GM21529 (cell line): ENCODE measurements at regions not wholly inside any gene's neighbourhood (a gene's known extent, or its start where the extent isn't known, plus 50 kb on each side); places are given as distances from the start of the nearest gene placed in this dataset.

ENCODE experiments used
- ATAC-seq: cut with Tn5 transposase; IDR thresholded peaks from one replicate; pipeline ENCODE4 v1.9.1; 2021; ENCODE audit not compliant: unreplicated experiment

DNA sequence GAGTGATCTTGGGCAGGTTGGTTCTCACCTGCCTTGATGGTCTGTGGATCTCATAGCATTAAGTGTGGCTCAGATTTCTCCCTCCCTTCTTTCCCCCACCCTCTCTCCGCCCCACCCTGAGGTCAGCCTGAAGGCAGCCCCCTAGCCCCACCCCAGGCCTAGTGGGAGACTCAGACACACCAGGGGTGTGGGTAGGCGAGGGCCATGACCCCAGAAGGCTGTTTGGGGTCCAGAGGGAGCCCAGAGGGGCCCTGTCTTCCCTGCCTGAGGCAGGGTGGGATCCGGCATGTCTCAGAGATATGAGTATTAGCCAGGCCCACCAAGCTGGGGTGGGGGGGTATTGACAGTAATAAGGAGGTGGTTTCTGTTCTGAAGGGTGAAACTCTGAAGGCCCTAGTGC lies 160.5 kb downstream of the GLI2 start:
- ATAC-seq: no peak

DNA sequence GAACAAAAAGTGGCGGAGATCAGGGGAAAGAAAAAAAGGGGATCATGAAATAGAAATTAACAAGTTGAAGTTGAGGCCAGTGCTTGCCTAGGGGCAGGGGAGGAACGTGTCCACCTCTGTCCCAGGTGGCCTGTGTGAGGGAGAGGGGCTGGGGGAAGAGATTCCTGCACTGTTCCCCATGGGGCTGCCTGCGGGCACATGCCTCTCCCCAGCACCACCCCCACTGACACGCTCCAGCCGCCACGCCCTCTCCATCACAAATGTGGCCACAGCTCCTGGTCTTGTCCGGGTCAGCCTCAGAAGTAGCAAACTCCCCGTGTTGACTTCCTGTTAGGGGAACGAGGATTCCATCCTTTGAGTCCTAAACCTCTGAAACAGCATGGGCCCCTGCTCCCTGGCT lies 161.2 kb downstream of the GLI2 start:
- no peak for ATAC-seq

DNA sequence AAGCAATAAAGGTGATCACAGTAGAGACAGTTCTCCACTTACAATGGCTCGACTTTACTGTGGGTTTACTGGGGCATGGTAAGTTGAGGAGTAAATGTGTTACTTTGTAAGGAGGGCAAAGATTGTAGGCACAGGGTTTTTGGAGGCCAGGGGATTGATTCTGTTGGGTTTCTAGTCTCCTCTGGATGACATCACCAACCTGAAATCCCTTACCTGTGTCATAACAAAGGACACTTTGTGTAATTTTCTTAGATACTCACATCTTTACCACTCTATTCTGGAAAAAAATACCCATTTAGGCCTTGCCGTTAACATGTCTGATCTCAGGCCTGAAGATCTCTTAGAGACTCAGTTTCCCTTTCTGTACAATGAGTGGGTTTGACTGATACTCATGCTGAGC lies 161.7 kb downstream of the GLI2 start:
- no peak for ATAC-seq

DNA sequence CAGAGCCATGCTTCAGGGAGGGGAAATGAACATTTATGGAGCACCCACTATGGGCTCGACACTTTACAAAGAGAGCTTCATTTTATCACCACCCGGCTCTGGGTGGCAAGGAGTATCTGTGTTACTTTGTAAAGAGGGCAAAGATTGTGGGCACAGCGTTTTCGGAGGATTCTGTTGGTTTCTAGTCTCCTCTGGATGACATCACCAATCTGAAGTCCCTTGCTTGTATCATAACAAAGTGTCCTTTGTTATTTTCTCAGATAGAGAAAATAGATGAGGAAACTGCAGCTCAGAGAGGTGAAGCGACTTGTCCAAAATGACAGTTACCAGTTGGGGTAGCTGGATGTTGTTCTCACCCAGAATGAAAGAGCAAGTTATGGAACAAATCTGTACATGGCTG lies 162.8 kb downstream of the GLI2 start:
- no peak for ATAC-seq

DNA sequence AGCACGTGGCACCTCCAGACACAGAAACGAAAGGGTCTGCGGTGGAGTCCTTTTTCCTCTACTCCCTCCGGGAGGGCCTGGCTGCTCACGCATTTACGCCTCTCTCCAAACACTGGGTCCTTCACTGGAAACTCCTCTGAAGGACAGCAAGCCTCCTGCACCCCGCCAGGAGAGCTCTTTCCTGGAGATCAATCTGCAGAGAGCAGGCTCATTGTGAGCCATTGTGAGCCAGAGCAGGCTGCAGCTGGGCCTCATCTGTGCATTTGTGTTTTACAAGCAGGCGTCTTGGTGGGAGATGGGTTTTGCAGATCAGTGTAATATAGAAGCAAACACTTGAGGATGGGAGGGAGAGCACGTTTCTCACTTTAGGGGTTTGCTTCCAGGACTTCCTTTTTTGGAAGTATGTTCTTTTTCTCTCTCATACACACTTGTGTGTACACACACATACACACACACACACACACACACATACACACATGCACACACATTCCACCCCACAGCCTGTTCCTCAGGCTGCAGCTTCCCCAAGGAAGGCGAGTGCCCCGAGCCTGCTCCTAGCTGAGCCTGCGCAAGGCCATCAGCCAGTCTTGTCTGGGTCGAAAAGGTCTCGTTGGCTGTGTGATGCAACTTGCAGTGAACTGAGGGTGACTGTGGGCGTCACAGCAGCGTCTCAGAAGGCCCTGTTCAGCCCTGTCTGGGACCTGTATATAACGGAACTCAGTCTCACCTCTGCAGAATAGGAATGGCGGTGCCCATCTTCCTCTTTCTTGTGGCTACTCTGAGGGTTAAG lies 163.5 kb downstream of the GLI2 start:
- no peak for ATAC-seq

DNA sequence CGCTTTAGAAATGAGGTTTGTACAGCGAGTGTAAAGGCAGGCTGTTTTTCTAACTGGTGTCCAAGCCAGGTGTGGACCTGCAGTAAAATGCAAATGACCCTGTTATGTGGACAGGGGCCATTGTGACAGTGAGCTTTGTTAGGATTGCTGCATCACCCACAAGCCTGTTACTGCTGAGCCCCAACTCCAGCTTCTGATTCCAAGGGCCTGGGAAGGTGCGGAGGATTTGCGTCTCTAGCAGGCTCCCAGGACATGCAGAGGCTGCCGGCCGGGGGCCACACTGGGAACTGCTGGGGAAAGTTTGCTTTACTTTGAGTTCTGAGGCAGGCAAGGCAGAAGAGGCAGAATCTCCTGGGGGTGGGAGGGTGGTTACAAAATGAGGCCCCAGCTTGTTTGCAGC lies 164.1 kb downstream of the GLI2 start:
- ATAC-seq: no peak

DNA sequence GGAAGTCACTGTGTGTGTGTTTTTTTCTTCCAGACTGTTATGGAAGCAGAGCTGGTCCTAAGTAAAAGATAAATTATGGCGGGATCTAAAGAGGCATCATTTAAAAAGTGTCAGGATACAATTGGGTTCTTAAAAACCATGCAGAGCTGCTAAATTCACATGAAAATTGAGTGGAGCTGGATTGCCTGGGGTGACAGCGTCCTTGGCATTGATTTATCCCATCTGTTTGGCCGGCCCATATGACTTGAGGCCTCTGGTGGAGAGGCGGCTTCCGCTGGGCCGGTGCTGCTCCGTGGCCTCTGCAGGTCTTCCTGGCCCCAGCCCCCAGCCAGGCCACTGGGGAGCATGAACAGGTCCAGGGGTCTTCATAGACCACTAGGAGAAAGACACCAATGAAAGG lies 165.5 kb downstream of the GLI2 start:
- ATAC-seq: no peak

DNA sequence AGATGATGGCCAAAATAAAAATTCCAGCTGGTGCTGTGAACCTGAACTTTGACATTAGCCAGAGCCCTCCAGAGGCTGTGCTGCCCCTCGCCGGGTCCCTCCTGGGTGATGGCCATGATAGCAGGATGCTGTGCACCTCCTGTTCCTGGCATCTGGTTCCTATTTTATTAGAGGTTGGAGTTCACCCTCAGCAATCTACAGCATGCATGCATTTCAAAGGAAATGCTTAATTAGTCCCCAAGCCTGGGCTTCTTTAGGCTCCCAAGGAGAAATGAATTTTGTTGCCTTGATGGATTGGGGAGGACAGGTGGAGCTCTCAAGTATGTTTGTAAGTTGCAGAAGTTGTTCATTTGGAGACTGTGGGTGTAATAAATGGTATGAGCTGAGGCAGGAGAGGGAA lies 166.9 kb downstream of the GLI2 start:
- ATAC-seq: no peak

DNA sequence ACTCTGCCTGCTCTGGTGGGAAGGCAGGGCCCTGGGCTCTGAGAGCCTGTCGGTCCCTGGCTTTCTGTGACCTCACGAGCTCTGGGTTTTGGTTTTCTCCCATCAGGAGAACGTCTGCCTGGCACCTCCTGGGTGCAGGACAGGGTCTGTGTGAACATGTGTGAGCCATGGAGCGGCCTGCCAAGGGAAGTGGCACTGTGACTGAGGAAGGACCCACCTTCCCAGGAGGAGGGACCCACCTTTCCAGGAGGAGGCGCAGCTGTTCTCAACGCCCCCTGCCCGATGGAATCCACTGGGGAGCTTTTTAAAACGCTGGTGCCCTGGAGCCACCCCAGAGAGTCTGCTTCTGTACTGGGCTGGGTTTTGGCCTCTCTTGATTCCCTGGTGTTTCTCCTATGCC lies 168.7 kb downstream of the GLI2 start:
- ATAC-seq: no peak

DNA sequence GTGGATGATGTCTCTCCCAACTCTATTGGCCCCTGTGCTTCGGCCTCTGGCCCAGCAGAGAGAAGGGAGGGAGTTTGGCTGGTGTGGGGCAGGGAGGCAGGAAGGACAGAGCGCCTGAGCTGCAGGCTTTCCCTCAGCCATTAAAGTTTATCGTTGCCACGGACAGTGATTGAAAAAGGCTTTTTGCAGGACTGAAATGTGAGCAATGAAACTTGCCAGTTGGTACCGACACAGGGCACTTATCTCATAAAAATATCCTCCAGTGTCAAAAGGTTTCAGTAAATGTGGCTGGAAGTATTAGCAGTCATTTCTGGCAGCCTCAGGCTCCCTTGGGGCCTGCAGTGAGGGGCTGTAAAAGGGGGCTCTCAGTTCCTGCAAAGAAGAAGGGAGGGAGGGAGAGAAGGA lies 169.2 kb downstream of the GLI2 start:
- no peak for ATAC-seq

DNA sequence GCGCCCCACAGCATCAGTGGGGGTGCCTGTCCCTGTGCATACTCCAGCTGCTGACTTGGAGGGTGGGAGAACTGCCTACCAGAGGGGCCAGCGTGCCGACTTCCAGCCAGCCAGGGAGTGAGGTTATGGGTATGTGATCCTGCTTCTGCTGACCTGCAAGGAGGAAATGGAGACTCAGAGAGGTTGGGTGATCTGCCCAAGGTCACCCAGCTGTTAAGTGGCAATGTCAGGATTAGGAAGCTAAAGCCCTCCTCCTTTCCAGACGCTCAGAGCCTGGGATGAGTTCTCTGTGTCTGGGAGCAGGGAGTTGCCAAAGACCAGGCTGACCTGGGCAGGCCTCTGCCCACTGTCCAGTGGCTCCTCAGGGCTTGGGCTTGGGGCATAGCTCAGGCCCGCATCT lies 169.6 kb downstream of the GLI2 start:
- ATAC-seq: no peak

DNA sequence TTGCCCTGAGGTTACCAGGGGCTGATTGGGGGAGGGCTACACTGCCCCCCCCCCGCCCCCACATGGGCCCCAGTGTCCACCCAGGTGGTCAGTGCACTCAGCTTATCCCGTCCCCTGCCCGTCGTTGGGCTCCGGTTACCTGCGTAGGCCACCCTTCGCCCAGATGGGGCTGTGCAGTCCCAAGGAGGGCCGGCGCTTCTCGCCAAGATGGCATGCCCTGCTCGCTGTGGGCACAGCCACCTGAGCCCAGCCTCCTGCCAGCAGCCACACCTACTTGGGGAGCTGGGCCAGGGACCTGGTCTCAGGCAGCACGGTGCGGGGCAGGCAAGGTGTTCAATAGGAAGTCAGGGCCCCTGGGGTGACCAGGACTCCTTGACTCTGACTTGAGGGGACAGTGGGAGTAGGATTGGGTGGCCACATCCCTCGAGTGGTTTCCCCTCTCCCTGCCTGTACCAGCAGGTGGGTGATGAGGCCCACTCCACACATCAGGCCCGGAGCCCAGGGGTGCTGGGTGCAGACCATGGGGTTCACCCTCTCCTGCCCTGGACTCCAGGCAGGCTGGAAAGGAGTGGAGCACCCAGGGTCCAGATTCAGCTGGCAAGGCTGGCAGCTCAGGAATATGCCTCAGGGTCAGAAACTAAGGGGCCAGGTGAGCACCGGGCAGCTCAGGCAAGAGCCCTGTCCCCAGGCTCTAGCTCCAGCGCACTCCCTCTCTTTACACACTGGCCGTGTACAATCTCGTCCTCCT lies 170.3 kb downstream of the GLI2 start:
- ATAC-seq: no peak

DNA sequence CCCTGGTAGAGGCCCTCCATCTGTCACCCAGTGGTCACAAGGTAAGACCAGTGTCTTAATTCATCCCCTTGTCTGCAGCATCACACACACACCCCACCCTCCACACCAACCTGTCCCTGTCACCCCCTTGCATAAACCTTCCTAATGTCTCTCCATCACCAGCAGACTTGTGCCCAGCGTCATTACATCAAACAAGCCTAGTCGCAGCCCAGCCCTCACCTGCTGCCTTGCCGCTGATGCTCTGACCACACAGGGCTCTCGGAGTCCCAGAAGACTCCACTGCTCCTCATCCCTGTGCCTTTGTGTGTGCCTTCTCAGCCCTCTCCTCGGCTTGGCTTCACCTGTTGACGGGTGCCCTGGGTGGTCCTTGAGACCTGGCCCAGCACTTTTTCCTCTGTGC lies 171.2 kb downstream of the GLI2 start:
- ATAC-seq: no peak

DNA sequence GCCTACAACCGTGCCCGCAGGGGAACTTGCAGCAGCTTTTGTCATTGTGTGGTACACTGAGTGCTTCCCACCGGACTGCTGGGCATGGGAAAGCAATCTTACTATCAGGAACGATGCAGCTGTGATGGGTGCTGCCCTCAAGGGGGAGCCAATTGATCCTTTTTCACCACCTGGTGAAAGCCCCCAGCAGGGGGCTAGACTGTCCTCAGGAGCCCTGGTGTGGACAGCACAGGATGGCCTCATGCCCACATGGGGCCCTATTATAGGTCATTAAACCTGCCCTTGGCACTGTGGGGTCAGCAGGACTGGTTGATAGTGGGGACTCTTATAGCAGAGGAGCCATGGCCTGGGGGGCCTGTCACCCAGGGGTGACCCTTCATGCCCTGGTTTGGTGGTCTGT lies 172.2 kb downstream of the GLI2 start:
- ATAC-seq: no peak

DNA sequence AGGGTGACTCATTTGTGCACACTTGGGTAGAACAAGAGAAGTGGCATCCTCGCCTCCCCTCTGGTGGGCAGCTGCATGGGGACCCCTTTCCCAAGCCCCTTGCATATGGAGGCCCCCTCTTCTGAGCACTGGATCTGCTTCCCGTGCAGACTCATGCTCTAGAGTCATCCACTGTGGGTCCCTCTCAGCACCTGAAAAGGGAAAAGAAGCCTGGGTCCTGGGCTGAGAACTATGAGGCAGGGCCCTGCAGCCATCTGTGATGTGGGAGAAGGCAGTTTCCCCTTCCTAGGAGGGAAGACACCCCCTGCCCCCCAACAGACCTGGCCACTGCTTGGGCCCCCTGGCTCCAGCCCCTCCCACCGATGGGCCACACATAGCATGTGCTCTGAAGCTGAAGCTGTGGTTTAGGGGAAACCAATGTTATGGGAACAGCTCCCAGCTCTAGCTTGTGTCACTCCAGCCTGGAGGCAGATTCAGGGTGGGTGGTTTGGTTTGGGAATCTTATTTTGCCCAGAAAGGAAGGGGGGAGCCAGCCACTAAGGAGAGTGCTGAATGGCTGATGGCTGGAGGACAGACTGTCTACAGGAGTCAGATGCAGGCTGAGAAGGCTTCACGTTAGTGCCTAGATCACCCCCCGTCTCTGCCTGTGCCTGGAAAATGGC lies 172.8 kb downstream of the GLI2 start:
- ATAC-seq: no peak

DNA sequence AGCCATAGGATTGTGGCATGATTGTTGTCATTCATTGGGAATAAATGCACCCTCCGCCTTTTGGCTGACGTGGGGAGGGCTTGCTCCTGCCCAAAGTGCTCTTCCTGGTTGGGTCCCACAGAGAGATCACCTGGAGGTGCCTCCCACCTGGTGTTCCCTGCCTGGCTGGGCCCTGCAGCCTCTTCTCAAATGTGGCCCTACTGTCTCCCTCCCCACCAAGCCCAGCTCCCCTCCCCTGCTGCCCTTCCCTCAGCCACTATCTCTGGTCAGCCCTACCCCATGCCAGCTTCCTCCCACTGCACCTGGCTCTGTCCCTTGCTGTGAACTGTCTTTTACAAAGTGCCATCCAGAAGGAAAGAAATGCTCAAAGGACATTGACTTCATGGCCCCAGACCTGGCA lies 173.4 kb downstream of the GLI2 start:
- ATAC-seq: no peak

DNA sequence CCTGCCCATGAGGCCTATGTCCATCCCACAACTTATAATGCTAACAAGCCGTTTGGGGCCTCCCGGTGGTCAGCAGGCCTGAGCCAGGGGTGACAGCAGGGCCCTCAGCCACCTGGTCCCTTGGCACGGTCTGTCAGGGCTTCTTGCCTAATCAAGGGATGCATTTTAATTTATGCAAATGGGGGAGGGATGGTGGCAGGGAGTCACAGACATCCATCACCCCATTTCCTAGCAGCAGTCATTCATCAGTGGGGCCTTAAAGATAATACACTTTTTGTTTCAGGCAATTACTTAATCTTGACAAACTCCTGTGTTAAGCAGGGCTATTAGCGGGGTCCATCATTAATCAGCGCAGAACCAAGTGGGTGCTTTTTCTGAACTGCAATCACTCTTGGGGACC lies 174.5 kb downstream of the GLI2 start:
- ATAC-seq: no peak

DNA sequence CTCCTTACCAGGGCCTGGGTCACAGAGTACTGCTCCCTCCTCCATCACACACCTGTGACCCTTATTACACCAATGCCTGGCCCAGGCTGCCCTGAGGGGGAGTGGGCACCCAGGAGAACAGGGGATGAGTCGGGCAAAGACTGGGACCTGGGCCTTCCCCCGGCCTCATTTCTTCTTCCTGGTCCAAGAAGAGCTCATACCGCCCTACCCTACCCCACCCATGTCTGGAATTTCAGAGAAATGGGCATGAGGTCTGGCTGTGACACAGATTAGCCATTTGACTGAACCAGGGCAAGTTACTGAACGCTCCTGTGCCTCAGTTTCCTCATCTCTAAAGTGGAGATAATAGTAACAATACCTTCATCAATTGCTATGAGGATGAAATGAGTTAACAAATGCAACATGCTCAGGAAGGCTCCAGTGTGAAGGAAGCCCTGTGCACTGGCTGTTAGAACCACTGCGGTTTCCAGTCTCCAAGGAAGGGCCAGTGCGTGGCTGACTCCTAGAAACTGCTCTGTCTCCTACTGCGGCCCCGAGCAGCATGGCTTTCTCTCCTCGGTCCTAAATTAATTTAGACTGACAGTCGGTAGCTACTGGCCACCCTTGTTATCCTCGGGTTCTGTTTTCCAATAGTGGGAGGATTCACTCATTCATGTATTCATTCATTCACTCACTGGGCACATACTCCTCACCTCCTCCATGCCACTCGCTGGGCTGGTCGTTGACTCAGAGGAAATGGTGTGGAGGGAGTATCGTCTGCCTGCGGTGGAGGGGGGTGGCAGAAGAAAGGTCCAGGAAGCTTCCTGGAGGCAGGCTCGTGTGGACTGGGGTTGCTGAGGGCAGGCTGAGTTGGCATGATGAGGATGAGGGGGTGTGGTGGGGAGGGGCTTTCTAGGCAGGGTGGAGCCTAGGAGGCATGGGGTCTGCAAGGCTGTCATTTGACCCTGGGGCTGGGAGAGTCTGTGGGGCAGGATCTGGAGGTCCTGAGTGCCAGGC lies 175.6 kb downstream of the GLI2 start:
- ATAC-seq: no peak

DNA sequence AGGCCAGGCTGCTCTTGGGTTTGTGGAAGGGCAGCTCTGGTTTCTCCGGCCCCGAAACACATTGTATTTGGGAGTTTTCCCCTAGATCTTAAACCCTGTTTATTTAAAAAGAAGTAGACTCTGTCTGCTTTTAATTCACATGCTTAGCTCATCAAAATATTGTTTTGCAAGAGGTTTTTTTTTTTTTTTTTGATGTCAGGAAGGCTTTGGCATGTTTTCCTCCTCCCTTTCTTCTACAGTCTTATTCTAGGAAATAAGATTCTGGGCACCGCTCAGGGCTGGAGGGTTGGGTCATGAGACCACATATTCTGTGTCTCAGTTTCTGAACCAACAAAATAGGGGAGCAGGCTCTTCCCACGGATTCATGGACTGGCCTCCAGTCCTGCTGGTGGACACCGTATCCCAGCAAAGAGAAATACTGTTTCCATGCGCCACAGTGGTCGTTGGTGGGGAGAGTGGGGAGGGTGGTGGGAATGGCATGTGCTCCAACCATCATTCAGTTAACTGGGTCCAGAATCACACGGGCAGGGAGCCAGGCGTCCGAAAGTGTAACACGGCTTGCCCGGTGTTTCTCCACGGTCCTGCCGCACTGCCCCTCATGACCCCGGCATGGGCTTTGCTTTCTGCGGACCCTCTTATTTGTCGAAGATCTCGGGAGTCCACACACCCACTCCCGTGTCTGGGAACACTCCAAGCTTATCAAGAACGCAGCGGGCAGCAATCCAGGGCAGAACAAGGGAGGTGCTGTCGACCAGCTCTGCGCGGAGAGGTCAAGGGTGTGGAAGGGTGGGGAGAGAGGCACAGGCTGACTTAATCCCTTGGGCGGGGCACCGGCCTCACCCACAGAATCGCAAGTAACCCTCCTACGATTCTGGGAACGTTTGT lies 176.7 kb downstream of the GLI2 start:
- no peak for ATAC-seq
